ENCODE measurements at regions not wholly inside any gene's neighbourhood (a gene's known extent, or its start where the extent isn't known, plus 50 kb on each side); places are given as distances from the start of the nearest gene placed in this dataset.

DNA sequence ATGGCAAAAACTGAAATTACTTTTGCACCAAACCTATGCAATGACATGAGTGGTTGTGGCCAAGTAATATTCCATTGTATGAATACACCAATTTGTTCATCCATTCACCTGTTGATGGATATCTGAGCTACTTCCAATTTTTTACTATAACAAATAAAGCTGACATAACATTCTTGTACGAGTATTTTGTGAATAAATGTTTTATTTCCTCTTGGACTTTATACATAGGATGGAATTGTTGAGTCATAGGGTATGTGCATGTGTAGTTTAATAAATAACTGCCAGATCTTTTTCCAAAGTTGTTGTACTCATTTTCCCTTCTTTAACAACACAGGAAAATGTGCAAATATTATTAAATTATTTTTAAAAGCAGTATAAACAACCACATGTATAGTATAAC is 146.1 kb upstream of the ZNF462 start:
- no peak for TF ChIP-seq POLR2A (IDR thresholded peaks at IDR 0.05)
- TF ChIP-seq, protein P1, sequence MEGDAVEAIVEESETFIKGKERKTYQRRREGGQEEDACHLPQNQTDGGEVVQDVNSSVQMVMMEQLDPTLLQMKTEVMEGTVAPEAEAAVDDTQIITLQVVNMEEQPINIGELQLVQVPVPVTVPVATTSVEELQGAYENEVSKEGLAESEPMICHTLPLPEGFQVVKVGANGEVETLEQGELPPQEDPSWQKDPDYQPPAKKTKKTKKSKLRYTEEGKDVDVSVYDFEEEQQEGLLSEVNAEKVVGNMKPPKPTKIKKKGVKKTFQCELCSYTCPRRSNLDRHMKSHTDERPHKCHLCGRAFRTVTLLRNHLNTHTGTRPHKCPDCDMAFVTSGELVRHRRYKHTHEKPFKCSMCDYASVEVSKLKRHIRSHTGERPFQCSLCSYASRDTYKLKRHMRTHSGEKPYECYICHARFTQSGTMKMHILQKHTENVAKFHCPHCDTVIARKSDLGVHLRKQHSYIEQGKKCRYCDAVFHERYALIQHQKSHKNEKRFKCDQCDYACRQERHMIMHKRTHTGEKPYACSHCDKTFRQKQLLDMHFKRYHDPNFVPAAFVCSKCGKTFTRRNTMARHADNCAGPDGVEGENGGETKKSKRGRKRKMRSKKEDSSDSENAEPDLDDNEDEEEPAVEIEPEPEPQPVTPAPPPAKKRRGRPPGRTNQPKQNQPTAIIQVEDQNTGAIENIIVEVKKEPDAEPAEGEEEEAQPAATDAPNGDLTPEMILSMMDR (IDR thresholded peaks at IDR 0.05) = no peak
- no peak for TF ChIP-seq EP300 (IDR thresholded peaks at IDR 0.05)
- no peak for DNase-seq (ENCODE audit: low spot score in 2 of 2)
- H3K4me3 ChIP-seq = no peak overlapping the region
- peaks cover 0 to 24% (median 0%) of the 10 kb centered on the region in 4 donors for H3K4me1 ChIP-seq
- H3K36me3 ChIP-seq = no peaks in the 10 kb centered on the region
- 12 to 17% methylated on average over 1 of the region's 1 CpG for WGBS, 2 donors
- H3K27me3 ChIP-seq = no peaks in the 10 kb centered on the region
- H3K27ac ChIP-seq = no peak overlapping the region
- H3K9me3 ChIP-seq = no peaks in the 10 kb centered on the region

DNA sequence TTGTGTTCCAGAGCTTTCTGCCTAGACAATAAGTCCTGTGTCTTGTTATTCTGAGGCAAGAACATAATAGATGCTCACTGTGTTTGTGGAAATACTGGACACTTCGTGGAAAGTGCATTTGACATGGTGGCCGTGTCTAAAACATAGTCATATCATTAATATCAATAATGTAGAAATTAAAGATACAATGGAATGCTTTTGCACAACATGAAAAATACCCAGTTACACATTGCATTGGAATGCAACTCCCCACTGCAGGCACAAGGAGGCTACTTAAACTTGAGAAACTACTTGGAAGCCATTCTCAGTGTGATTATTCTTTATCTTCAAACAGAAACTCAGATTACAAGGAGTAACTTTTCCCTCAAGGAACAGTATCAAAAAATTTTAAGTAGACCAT is 145.3 kb upstream of the ZNF462 start:
- Histone ChIP-seq H3K4me1 (peaks cover 0 to 29% (median 0%) of the 10 kb centered on the region in 4 donors), H3K4me3 (no peak overlapping the region), H3K9me3 (no peaks in the 10 kb centered on the region), H3K27me3 (no peaks in the 10 kb centered on the region), H3K36me3 (no peaks in the 10 kb centered on the region), H3K27ac (no peak overlapping the region)
- whole genome bisulfite sequencing, 2 donors = 46 to 49% methylated on average over 2 of the region's 2 CpGs
- TF ChIP-seq EP300 (IDR thresholded peaks at IDR 0.05) (no peak), POLR2A (IDR thresholded peaks at IDR 0.05) (no peak)
- TF ChIP-seq, protein P1 (IDR thresholded peaks at IDR 0.05) = no peak
- no peak for DNase-seq (ENCODE audit: low spot score in 2 of 2)

DNA sequence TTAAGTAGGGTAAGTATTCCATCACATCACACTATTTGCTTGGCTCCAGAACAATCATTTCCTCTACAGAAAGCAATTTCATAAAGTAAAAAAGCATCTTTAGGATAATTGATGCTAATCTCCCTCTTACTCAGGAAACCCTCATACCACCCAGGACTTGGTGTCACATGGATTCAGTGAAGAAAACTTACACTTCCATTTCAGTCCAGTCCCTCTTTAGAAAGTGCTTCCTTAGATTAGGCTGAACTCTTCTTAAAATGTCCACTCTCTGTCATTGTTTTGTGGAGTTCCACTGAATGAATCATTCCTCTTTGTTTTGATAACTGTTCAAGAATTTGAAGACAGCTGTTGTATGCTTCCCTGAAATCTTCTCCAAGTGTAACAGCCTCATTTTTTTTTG is 144.0 kb upstream of the ZNF462 start:
- Histone ChIP-seq H3K27ac (no peak overlapping the region), H3K36me3 (no peaks in the 10 kb centered on the region), H3K4me1 (peaks cover 0 to 37% (median 3%) of the 10 kb centered on the region in 4 donors), H3K4me3 (no peak overlapping the region), H3K9me3 (no peaks in the 10 kb centered on the region), H3K27me3 (no peaks in the 10 kb centered on the region)
- DNase-seq (ENCODE audit: low spot score in 2 of 2) = no peak
- TF ChIP-seq POLR2A (IDR thresholded peaks at IDR 0.05) (no peak), EP300 (IDR thresholded peaks at IDR 0.05) (no peak)
- TF ChIP-seq, protein P1 (IDR thresholded peaks at IDR 0.05) = no peak

DNA sequence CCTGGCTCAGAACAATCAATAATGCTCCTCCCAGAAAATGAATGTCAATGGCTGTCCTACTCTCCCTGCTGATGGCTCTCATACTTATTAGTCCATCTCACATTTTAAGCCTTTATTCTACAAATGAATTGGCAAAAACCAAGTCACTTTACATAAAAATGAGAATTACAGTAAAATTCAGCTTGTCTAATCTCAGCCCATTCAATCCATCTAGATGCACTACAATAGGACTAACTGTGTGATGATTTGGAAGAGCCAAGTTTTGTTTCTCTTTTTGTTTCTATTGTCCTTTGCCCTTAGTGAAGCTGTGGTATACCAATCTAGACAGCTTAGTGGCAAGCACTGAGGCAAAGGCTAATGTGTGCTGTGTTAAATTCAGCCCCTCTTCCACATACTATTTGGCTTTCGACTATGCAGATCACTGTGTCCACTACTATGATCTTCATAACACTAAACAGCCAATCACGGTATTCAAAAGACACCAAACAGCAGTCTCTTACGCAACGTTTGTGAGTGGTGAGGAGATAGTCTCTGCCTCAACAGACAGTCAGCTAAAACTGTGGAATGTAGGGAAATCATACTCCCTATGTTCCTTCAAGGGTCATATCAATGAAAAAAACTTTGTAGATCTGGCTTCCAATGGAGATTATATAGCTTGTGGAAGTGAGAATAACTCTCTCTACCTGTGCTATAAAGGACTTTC is 140.8 kb upstream of the ZNF462 start:
- H3K9me3 ChIP-seq = no peaks in the 10 kb centered on the region
- H3K4me1 ChIP-seq = peaks cover 0 to 40% (median 4%) of the 10 kb centered on the region in 4 donors
- DNase-seq (ENCODE audit: low spot score in 2 of 2) = no peak
- no peak overlapping the region for H3K27ac ChIP-seq
- H3K4me3 ChIP-seq = no peak overlapping the region
- WGBS, 2 donors = 88 to 97% methylated on average over 4 of the region's 4 CpGs
- no peaks in the 10 kb centered on the region for H3K36me3 ChIP-seq
- no peak for TF ChIP-seq POLR2A (IDR thresholded peaks at IDR 0.05)
- TF ChIP-seq EP300 (IDR thresholded peaks at IDR 0.05) = no peak
- TF ChIP-seq, protein P1 (IDR thresholded peaks at IDR 0.05) = no peak
- H3K27me3 ChIP-seq = no peaks in the 10 kb centered on the region

DNA sequence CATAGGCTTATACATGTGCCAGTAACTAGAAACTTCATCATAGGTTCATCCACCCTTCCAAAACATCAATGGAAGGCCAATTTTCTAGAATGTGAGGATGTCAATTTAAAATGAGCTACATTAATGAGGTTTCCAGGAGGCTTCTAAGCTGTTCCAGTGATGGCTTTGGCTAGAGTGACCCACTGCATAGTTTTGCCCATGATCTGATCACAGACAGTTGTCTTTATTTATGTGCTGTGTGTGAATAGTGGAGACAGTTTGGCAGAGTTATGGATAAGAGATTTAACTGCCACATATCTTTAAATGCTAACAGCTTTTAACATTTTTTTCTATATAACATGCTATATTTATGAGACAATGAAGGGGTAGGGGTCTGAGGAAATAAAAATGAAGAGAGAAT is 139.0 kb upstream of the ZNF462 start:
- TF ChIP-seq, protein P1 (IDR thresholded peaks at IDR 0.05) = no peak
- TF ChIP-seq POLR2A (IDR thresholded peaks at IDR 0.05) = no peak
- TF ChIP-seq EP300 (IDR thresholded peaks at IDR 0.05) = no peak
- no peaks in the 10 kb centered on the region for H3K36me3 ChIP-seq
- no peak for DNase-seq (ENCODE audit: low spot score in 2 of 2)
- H3K4me1 ChIP-seq = peaks cover 0 to 25% (median 4%) of the 10 kb centered on the region in 4 donors
- no peaks in the 10 kb centered on the region for H3K9me3 ChIP-seq
- H3K27me3 ChIP-seq = no peaks in the 10 kb centered on the region
- no peak overlapping the region for H3K27ac ChIP-seq
- H3K4me3 ChIP-seq = no peak overlapping the region
